ENCODE measurements at regions not wholly inside any gene's neighbourhood (a gene's known extent, or its start where the extent isn't known, plus 50 kb on each side); places are given as distances from the start of the nearest gene placed in this dataset.

GRCh38 chr4:98793658-98794057 lies 135.2 kb upstream of the TSPAN5 start:
- H3K4ac ChIP-seq (ENCODE audit: low read depth, low read length), result no peak overlapping the region
- no peak overlapping the region for H4K5ac ChIP-seq (ENCODE audit: low read depth, low read length)
- H2AK9ac ChIP-seq (replicated peaks; ENCODE audit: low read depth, low read length, poor library complexity), result no peak overlapping the region
- no peak for DNase-seq
- H3K79me1 ChIP-seq (ENCODE audit: low read depth in 1 of 2, low read length in 2 of 2), result no peaks in the 10 kb centered on the region
- no peak overlapping the region for H2BK20ac ChIP-seq (ENCODE audit: low read depth, low read length)
- no CpG with 5 or more reads among the region's 3 CpGs for WGBS, 2 experiments (ENCODE audit: extremely low coverage in 2 of 2, insufficient read length in 1 of 2)
- no peak overlapping the region for H3K9ac ChIP-seq (ENCODE audit: low read depth, low read length)
- no peak overlapping the region for H4K8ac ChIP-seq (ENCODE audit: low read depth in 2 of 2, low read length in 2 of 2)
- peaks cover 1% of the 10 kb centered on the region; the same call in 1 of the 2 replicates for H3K9me3 ChIP-seq (ENCODE audit: control insufficient read depth, insufficient read depth, low read length)
- no peak overlapping the region for H3K4me3 ChIP-seq (ENCODE audit: insufficient read depth, low read depth, low read length)
- no peaks in the 10 kb centered on the region for H3K4me1 ChIP-seq (ENCODE audit: control insufficient read depth, insufficient read depth, low read length)
- no peaks in the 10 kb centered on the region for H3K36me3 ChIP-seq (ENCODE audit: control insufficient read depth, insufficient read depth, low read length)
- H3K56ac ChIP-seq (ENCODE audit: extremely low read depth, insufficient read depth, low read length), result no peak overlapping the region
- no peak overlapping the region for H2AK5ac ChIP-seq (ENCODE audit: low read depth, low read length)
- H2BK120ac ChIP-seq (ENCODE audit: low read depth, low read length), result no peak overlapping the region
- POLR2A ChIA-PET (ENCODE audit: unreplicated experiment), result no interaction called here
- dilution Hi-C loops (cut with HindIII; ENCODE audit: low sequenced_read_pairs, unreplicated experiment) (no loop called here), in situ Hi-C loops (cut with MboI; ENCODE audit: low sequenced_read_pairs) (no loop called here), intact Hi-C loops (cut with micrococcal nuclease) (no loop called here)
- no peak overlapping the region for H3K4me2 ChIP-seq (ENCODE audit: low read depth, low read length)
- H3K9me1 ChIP-seq (ENCODE audit: insufficient read depth, low read length), result no peaks in the 10 kb centered on the region
- no TSS peak for BruUV-seq (replicated peaks)
- no peak overlapping the region for H3K14ac ChIP-seq (replicated peaks; ENCODE audit: low read depth, low read length)
- CTCF ChIA-PET, result no interaction called here
- H4K91ac ChIP-seq (ENCODE audit: insufficient read depth, low read depth, low read length), result no peak overlapping the region
- ATAC-seq (ENCODE audit: low read depth), result no peak
- no peak overlapping the region for H2AFZ ChIP-seq (replicated peaks; ENCODE audit: low read length, poor library complexity)
- H3K18ac ChIP-seq (ENCODE audit: low read depth, low read length), result no peak overlapping the region
- no peaks in the 10 kb centered on the region for H4K20me1 ChIP-seq (ENCODE audit: insufficient read depth, low read length)
- peaks cover 5% of the 10 kb centered on the region; the same call in 1 of the 2 replicates for H3K27me3 ChIP-seq (ENCODE audit: control insufficient read depth, insufficient read depth, low read length)
- H3K27ac ChIP-seq (ENCODE audit: insufficient read depth, low read length), result no peak overlapping the region
- H2BK15ac ChIP-seq (ENCODE audit: low read depth, low read length), result no peak overlapping the region
- no peak overlapping the region for H2BK5ac ChIP-seq (ENCODE audit: low read depth, low read length, poor library complexity, severe bottlenecking)
- no peak overlapping the region for H3K23ac ChIP-seq (ENCODE audit: low read depth, low read length)
- no peak for TF ChIP-seq MXI1 (IDR thresholded peaks at IDR 0.05; ENCODE audit: borderline replicate concordance, low read depth, low read length)
- TF ChIP-seq FOS (IDR thresholded peaks at IDR 0.05; ENCODE audit: low read depth, low read length), result no peak
- TF ChIP-seq CHD1 (IDR thresholded peaks at IDR 0.05; ENCODE audit: low read depth, low read length), result no peak
- no peak for TF ChIP-seq USF2 (IDR thresholded peaks at IDR 0.05; ENCODE audit: low read depth, low read length)
- no peak for TF ChIP-seq RCOR1 (IDR thresholded peaks at IDR 0.05; ENCODE audit: insufficient replicate concordance, low read length)
- TF ChIP-seq, protein P1, sequence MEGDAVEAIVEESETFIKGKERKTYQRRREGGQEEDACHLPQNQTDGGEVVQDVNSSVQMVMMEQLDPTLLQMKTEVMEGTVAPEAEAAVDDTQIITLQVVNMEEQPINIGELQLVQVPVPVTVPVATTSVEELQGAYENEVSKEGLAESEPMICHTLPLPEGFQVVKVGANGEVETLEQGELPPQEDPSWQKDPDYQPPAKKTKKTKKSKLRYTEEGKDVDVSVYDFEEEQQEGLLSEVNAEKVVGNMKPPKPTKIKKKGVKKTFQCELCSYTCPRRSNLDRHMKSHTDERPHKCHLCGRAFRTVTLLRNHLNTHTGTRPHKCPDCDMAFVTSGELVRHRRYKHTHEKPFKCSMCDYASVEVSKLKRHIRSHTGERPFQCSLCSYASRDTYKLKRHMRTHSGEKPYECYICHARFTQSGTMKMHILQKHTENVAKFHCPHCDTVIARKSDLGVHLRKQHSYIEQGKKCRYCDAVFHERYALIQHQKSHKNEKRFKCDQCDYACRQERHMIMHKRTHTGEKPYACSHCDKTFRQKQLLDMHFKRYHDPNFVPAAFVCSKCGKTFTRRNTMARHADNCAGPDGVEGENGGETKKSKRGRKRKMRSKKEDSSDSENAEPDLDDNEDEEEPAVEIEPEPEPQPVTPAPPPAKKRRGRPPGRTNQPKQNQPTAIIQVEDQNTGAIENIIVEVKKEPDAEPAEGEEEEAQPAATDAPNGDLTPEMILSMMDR (conservative IDR thresholded peaks at IDR 0.05; ENCODE audit: low read depth, low read length), result no peak
- no peak for TF ChIP-seq POLR2A (IDR thresholded peaks at IDR 0.05; ENCODE audit: low read depth, low read length)
- TF ChIP-seq SMC3 (IDR thresholded peaks at IDR 0.05; ENCODE audit: low read depth, low read length), result no peak
- TF ChIP-seq RAD21 (IDR thresholded peaks at IDR 0.05; ENCODE audit: low read length), result no peak
- TF ChIP-seq MAFK (IDR thresholded peaks at IDR 0.05; ENCODE audit: low read depth, low read length), result no peak
- TF ChIP-seq, protein P2, sequence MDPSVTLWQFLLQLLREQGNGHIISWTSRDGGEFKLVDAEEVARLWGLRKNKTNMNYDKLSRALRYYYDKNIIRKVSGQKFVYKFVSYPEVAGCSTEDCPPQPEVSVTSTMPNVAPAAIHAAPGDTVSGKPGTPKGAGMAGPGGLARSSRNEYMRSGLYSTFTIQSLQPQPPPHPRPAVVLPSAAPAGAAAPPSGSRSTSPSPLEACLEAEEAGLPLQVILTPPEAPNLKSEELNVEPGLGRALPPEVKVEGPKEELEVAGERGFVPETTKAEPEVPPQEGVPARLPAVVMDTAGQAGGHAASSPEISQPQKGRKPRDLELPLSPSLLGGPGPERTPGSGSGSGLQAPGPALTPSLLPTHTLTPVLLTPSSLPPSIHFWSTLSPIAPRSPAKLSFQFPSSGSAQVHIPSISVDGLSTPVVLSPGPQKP (IDR thresholded peaks at IDR 0.05; ENCODE audit: borderline replicate concordance, low read depth, low read length), result no peak
- TF ChIP-seq MAZ (IDR thresholded peaks at IDR 0.05; ENCODE audit: borderline replicate concordance, low read depth, low read length), result no peak
- no peak for TF ChIP-seq RFX5 (IDR thresholded peaks at IDR 0.05; ENCODE audit: low read depth, low read length)
- TF ChIP-seq NFE2L2 (IDR thresholded peaks at IDR 0.05; ENCODE audit: low read depth, low read length), result no peak
- TF ChIP-seq CEBPB (IDR thresholded peaks at IDR 0.05; ENCODE audit: low read depth, low read length), result no peak
- no peak for TF ChIP-seq BHLHE40 (IDR thresholded peaks at IDR 0.05; ENCODE audit: low read depth, low read length)
